GM19455 (cell line): ENCODE measurements at regions not wholly inside any gene's neighbourhood (a gene's known extent, or its start where the extent isn't known, plus 50 kb on each side); places are given as distances from the start of the nearest gene placed in this dataset.
"Not testable (repeated sequence)": the region's sequence is repeated elsewhere in the genome, so short reads cannot be mapped to it uniquely, and the experiment has no call there.

Experiments used
- ATAC-seq: cut with Tn5 transposase; IDR thresholded peaks from one replicate; pipeline ENCODE4 v1.9.1; 2021; ENCODE audit not compliant: unreplicated experiment

DNA sequence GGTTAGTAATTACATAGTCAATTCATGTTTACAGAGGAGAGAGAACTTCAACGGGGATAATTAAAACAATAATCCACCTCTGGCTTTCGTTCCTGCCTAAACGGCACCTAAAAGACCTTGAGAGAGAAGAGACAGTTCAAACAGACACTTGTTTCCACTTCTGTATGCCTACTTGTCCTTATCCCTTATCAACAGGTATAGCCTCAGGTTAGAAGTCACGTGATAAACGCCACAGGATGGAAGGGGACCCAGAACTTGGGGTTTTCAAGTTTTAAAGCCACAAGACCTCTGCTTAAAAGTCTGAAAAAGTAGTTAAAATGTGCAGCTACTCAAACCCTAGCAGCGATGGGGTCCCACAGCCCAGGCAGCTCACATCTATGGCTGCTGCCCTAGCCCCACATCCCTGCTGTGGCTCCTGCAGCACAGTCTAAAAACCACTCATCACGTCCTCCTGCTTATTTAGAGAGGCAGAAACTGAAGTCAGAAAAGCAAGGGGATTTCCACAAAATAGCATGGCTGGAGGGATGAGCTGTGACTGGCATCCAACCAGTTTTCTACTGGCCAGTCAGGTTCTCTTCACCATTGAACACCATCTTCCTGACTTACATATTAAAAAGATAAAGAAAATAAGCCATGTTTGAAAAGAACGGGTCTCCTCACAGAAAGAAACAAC lies 51.2 kb upstream of the SEC16B start:
- ATAC-seq = no peak

- no peak for ATAC-seq
Measured at GRCh38 chr1:178021950-178022349, 52.1 kb upstream of the SEC16B start.

DNA sequence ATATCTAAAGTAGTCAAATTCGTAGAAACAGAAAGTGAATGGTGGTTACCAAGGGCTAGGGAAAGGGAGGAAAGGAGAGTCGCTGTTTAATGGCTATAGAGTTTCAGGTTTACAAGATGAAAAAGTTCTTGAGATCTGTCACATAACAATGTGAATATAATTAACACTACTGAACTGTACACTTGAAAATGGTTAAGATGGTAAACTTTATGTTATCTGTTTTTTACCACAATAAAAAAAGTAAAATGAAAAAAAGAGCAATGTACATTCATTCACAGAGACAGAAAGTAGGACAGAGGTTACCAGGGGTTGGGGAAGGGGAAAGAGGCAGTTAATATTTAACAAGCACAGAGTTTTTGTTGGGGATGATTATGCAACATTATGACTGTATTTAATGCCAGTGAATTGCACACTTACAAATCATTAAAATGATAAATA lies 53.3 kb upstream of the SEC16B start:
- no peak for ATAC-seq

DNA sequence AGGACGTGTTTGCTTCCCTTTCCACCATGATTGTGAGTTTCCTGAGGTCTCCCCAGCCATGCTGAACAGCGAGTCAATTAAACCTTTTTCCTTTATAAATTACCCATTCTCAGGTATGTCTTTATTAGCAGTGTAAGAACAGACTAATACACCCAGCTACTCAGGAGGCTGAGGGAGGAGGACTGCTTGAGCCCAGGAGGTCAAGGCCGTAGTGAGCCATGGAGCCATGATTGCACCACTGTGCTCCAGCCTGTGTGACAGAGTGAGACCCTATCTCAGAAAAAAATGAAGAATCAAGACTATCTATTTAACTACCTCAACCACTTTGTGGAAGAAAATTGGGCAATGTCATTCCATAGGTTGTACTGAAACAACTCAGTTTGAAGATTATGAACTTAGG lies 54.6 kb upstream of the SEC16B start:
- ATAC-seq = no peak

DNA sequence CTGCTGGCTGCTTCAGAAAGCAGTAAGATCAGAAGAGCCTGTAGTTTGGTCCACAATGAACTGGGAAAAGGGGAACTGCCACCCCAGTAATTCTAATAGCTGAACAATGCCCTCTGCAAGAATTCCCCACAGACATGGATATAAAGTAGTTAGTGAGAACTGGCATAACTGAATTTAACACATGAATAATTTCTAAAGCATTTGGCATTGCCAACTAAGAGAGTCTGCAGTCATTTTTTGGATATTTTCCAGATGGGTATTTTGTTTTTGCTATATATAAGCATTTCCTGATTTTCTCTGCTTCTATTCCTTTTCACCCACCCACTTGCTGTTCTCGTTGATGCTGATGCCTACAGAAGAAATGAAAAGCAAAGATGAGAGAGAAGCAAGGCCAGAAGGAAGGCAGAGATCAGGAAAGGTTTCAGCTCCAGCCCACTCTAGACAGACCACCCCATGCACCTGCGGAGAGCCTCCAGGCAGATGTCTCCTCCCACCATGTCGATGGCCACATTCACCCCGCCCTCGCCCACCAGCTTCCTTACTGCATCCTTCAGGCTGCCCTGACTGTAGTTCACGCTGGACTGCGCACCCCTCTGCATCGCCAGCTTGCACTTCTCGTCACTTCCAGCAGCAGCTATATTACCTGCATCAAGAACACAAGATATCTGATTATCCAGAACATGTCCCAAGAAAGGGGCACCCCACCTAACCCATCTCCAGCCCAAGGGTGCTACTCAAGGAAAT lies 55.9 kb upstream of the SEC16B start:
- ATAC-seq = no peak

- no peak for ATAC-seq
Measured at GRCh38 chr1:178028841-178029481, 59.1 kb upstream of the SEC16B start.

- ATAC-seq = no peak
Measured at GRCh38 chr1:178030467-178030866, 60.6 kb upstream of the SEC16B start.

GRCh38 chr1:178031856-178032320 lies 62.0 kb upstream of the RASAL2 start:
- ATAC-seq = peak; percentile 70

DNA sequence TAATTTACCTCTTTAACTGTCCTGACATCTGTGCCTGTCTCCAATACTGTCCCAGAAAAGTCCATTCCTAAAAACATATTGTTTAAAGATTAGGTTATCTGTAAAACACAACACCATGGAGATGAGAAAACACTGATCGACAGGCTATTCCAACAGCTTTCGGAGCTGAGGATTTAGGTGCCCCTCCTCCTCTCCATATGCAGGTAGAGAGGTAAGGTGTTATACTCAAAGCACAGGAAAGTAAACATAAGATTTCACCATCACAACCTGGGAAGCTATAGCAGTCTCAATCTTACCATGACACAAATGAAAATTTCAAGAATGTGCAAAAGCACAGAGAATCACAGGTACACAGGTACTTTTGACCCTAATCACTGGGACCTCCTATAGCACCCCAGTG lies 60.9 kb upstream of the RASAL2 start:
- no peak for ATAC-seq

DNA sequence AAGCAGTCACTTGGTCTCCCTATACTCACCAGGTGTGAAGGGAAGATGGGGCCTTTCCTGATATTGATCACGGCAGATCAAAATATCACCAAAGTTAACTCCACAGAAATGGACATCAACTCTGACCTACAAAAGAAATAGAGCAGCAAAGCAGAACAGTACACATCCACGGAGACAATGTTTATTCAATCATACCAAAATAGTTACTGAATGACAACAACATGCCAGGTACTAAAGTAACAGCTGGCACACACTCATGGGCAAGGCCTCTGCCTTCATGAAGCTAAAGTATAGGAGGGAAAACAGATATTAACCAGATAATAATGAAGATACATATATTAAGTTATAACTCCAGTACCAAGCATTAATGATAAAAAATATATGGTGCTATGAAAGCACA lies 59.2 kb upstream of the RASAL2 start:
- no peak for ATAC-seq

DNA sequence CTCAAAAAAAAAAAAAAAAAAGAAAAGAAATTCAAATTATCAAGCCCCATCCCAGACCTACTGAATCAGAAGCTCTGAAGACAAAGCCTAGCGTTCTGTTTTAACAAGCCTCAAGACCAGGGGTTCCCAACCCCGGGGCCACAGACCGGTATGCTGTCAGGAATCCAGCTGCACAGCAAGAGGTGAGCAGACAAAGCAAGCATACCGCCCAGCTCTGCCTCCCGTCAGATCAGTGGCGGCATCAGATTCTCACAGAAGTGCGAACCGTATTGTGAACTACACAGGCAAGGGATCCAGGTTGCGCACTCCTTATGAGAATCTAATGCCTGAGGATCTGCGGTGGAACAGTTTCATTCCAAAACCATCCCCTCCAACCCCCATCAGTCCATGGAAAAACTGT lies 57.8 kb upstream of the RASAL2 start:
- no peak for ATAC-seq

- no peak for ATAC-seq
Measured at GRCh38 chr1:178037510-178038253, 56.2 kb upstream of the RASAL2 start.

GRCh38 chr1:178038372-178038771 lies 55.5 kb upstream of the RASAL2 start:
- ATAC-seq = no peak

GRCh38 chr1:178039891-178040290 lies 54.0 kb upstream of the RASAL2 start:
- ATAC-seq = no peak

GRCh38 chr1:178043940-178044339 lies 50.0 kb upstream of the RASAL2 start:
- ATAC-seq = not testable (repeated sequence)
